Posterior vena cava (tissue), 2 donors: ENCODE measurements at regions not wholly inside any gene's neighbourhood (a gene's known extent, or its start where the extent isn't known, plus 50 kb on each side); places are given as distances from the start of the nearest gene placed in this dataset.

Experiments
- DNase-seq: peaks from one replicate; pipeline ENCODE4 v3.0.0-alpha.2; 2020; ENCODE audit warnings: low spot score
- intact Hi-C, 2 donors: fragments of 100-400 bp; cut with DNase I; formaldehyde crosslinking; loops; one replicate each; pipeline versions ENCODE4 v1.14.1 to v1.14.2; 2022 to 2023
- donor health status: DM: yes; HTN: yes; CAD: no.
- donor health status: DM: yes; HTN: yes; CAD: no.

GRCh38 chr2:62293151-62293489, 97.2 kb downstream of the B3GNT2 start:
- intact Hi-C loops: no loop called here
- DNase-seq: no peak

GRCh38 chr2:62292190-62292589, 96.3 kb downstream of the B3GNT2 start:
- DNase-seq: no peak
- intact Hi-C loops: no loop called here

- no peak for DNase-seq
- intact Hi-C loops: loop anchor here in 1 of 2 donors (2.0 kb wide), 1 partner anchor 65 kb away; no protein-coding TSS in a partner anchor
Observed at GRCh38 chr2:62291517-62292137, 95.7 kb downstream of the B3GNT2 start.

- no peak for DNase-seq
- intact Hi-C loops: loop anchor here in 1 of 2 donors (2.0 kb wide), 1 partner anchor 64 kb away; no protein-coding TSS in a partner anchor
Observed at GRCh38 chr2:62291052-62291451, 95.1 kb downstream of the B3GNT2 start.

GRCh38 chr2:62287899-62288880, 92.3 kb downstream of the B3GNT2 start:
- DNase-seq: peak; percentile 88
- intact Hi-C loops: no loop called here

GRCh38 chr2:62287282-62287681, 91.4 kb downstream of the B3GNT2 start:
- DNase-seq: no peak
- intact Hi-C loops: no loop called here

- no peak for DNase-seq
- intact Hi-C loops: no loop called here
Observed at GRCh38 chr2:62286089-62286785, 90.3 kb downstream of the B3GNT2 start.

- intact Hi-C loops: no loop called here
- no peak for DNase-seq
Observed at GRCh38 chr2:62284980-62285379, 89.1 kb downstream of the B3GNT2 start.

GRCh38 chr2:62284471-62284870, 88.6 kb downstream of the B3GNT2 start:
- intact Hi-C loops: no loop called here

GRCh38 chr2:62283147-62283546, 87.2 kb downstream of the B3GNT2 start:
- intact Hi-C loops: no loop called here
- no peak for DNase-seq

More at GRCh38 chr2:62284471-62284870, 88.6 kb downstream of the B3GNT2 start:
- no peak for DNase-seq

- DNase-seq: no peak
- intact Hi-C loops: no loop called here
Observed at GRCh38 chr2:62281663-62282062, 85.7 kb downstream of the B3GNT2 start.

- no peak for DNase-seq
- intact Hi-C loops: no loop called here
Observed at GRCh38 chr2:62277688-62278087, 81.8 kb downstream of the B3GNT2 start.
